ENCODE measurements at regions not wholly inside any gene's neighbourhood (a gene's known extent, or its start where the extent isn't known, plus 50 kb on each side); places are given as distances from the start of the nearest gene placed in this dataset.
A peak's percentile ranks its signal among the peaks of the same experiment; 100 is the strongest.

GRCh38 chr18:34491719-34492118, 218.4 kb upstream of the DTNA start:
- TF ChIP-seq CTCF (IDR thresholded peaks at IDR 0.05; ENCODE audit: insufficient read depth, low read depth, low read length): no peak
- no peak overlapping the region for H3K4me3 ChIP-seq (ENCODE audit: low read depth, low read length)
- no peak for DNase-seq (ENCODE audit: low read depth)

- TF ChIP-seq CTCF (IDR thresholded peaks at IDR 0.05; ENCODE audit: insufficient read depth, low read depth, low read length): no peak
- no peak overlapping the region for H3K4me3 ChIP-seq (ENCODE audit: low read depth, low read length)
- DNase-seq (ENCODE audit: low read depth): no peak
Measured at GRCh38 chr18:34492652-34493051, 217.4 kb upstream of the DTNA start.

- no peak for TF ChIP-seq CTCF (IDR thresholded peaks at IDR 0.05; ENCODE audit: insufficient read depth, low read depth, low read length)
- peak; percentile 28 for DNase-seq (ENCODE audit: low read depth)
Measured at GRCh38 chr18:34493099-34493544, 217.0 kb upstream of the DTNA start.

GRCh38 chr18:34493566-34494358, 216.3 kb upstream of the DTNA start:
- peak overlapping the region; percentile 43 for H3K4me3 ChIP-seq (ENCODE audit: low read depth, low read length)
- no peak for TF ChIP-seq CTCF (IDR thresholded peaks at IDR 0.05; ENCODE audit: insufficient read depth, low read depth, low read length)
- DNase-seq (ENCODE audit: low read depth): no peak

More at GRCh38 chr18:34493099-34493544, 217.0 kb upstream of the DTNA start:
- H3K4me3 ChIP-seq (ENCODE audit: low read depth, low read length): peak overlapping the region; percentile 43

- TF ChIP-seq CTCF (IDR thresholded peaks at IDR 0.05; ENCODE audit: insufficient read depth, low read depth, low read length): no peak
- no peak overlapping the region for H3K4me3 ChIP-seq (ENCODE audit: low read depth, low read length)
- no peak for DNase-seq (ENCODE audit: low read depth)
Measured at GRCh38 chr18:34494359-34494696, 215.8 kb upstream of the DTNA start.

GRCh38 chr18:34495506-34495905, 214.6 kb upstream of the DTNA start:
- no peak for DNase-seq (ENCODE audit: low read depth)
- no peak overlapping the region for H3K4me3 ChIP-seq (ENCODE audit: low read depth, low read length)
- TF ChIP-seq CTCF (IDR thresholded peaks at IDR 0.05; ENCODE audit: insufficient read depth, low read depth, low read length): no peak

GRCh38 chr18:34501553-34501952, 208.5 kb upstream of the DTNA start:
- DNase-seq (ENCODE audit: low read depth): no peak
- no peak overlapping the region for H3K4me3 ChIP-seq (ENCODE audit: low read depth, low read length)
- TF ChIP-seq CTCF (IDR thresholded peaks at IDR 0.05; ENCODE audit: insufficient read depth, low read depth, low read length): no peak
